T-cell (primary cell): ENCODE measurements at regions not wholly inside any gene's neighbourhood (a gene's known extent, or its start where the extent isn't known, plus 50 kb on each side); places are given as distances from the start of the nearest gene placed in this dataset.

Experiments used
- ATAC-seq, 4 experiments: fragments of 200-7000 bp in 3 of 4; fragments of 150-1000 bp in 1 of 4; cut with Tn5 transposase; replicated peaks in 1 of 4; 1 replicate in 3 of 4; 2 replicates in 1 of 4; pipeline ENCODE4 v1.10.0; 2021; ENCODE audit warnings: moderate library complexity in 3 of 4, mild to moderate bottlenecking in 2 of 4, moderate number of reproducible peaks in 1 of 4
- CTCF ChIA-PET, 2 donors: fragments of 300-600 bp; sonication (Branson Sonifier 250); formaldehyde crosslinking; loops; one replicate each; lab custom pipeline; 2022; ENCODE audit warnings: antibody characterized with exemption in 2 of 2; lab: Charles Lee
- POLR2A ChIA-PET, 2 donors: fragments of 300-600 bp; sonication (Branson Sonifier 250); formaldehyde crosslinking; loops; one replicate each; lab custom pipeline; 2022; ENCODE audit warnings: antibody characterized with exemption in 2 of 2; lab: Charles Lee
- DNase-seq, 35 experiments: peaks; one replicate each; pipeline versions ENCODE4 v3.0.0 to v3.0.0-alpha.2; 2013 to 2023
- H3K27ac ChIP-seq: one replicate; pipeline ENCODE4 v1.5.1; 2013; ENCODE audit warnings: low read length
- H3K27me3 ChIP-seq, 2 experiments: replicated peaks in 1 of 2; 1 replicate in 1 of 2; 2 replicates in 1 of 2; pipeline versions ENCODE4 v1.6.1 to v1.7.0; 2013; ENCODE audit warnings: low read length in 1 of 2, mixed read lengths in 1 of 2; ENCODE audit not compliant: control insufficient read depth in 2 of 2, insufficient read depth in 2 of 2; ENCODE audit errors: extremely low read depth in 1 of 2
- H3K36me3 ChIP-seq, 2 donors: 1 replicate in 1 of 2; 2 replicates in 1 of 2; pipeline versions ENCODE4 v1.6.1 to v1.7.0; 2013; ENCODE audit warnings: low read length in 1 of 2; ENCODE audit not compliant: control insufficient read depth in 2 of 2, insufficient read depth in 1 of 2; ENCODE audit errors: extremely low read depth in 1 of 2
- H3K4me1 ChIP-seq, 2 experiments: 1 replicate in 1 of 2; 2 replicates in 1 of 2; pipeline versions ENCODE4 v1.6.1 to v1.7.0; 2013; ENCODE audit warnings: low read length in 2 of 2, mixed read lengths in 1 of 2; ENCODE audit not compliant: insufficient read depth in 2 of 2, control insufficient read depth in 1 of 2; ENCODE audit errors: extremely low read depth in 1 of 2
- H3K4me3 ChIP-seq, 2 donors: 1 replicate in 1 of 2; 2 replicates in 1 of 2; pipeline versions ENCODE4 v1.5.1 to v1.7.0; 2013; ENCODE audit warnings: mild to moderate bottlenecking in 2 of 2, low read length in 1 of 2, moderate library complexity in 1 of 2; ENCODE audit not compliant: control insufficient read depth in 1 of 2; ENCODE audit errors: extremely low read depth in 1 of 2
- H3K9me3 ChIP-seq: 2 replicates; pipeline ENCODE4 v1.7.0; 2013
- H3K27ac Mint-ChIP-seq, 2 donors: one replicate each; pipeline ENCODE4 v1.8.0; 2020 to 2021; ENCODE audit warnings: mild to moderate bottlenecking in 2 of 2, mixed read lengths in 2 of 2
- H3K27me3 Mint-ChIP-seq, 2 donors: one replicate each; pipeline ENCODE4 v1.8.0; 2021 to 2022; ENCODE audit warnings: mixed read lengths in 2 of 2
- H3K36me3 Mint-ChIP-seq: one replicate; pipeline ENCODE4 v1.8.0; 2021; ENCODE audit warnings: mixed read lengths
- H3K4me1 Mint-ChIP-seq, 3 donors: one replicate each; pipeline ENCODE4 v1.8.0; 2020 to 2022; ENCODE audit warnings: mixed read lengths in 3 of 3, mild to moderate bottlenecking in 1 of 3
- H3K4me3 Mint-ChIP-seq, 3 donors: one replicate each; pipeline ENCODE4 v1.8.0; 2020 to 2022; ENCODE audit warnings: mild to moderate bottlenecking in 3 of 3, mixed read lengths in 3 of 3, moderate library complexity in 3 of 3
- H3K9me3 Mint-ChIP-seq, 3 donors: one replicate each; pipeline ENCODE4 v1.8.0; 2020 to 2022; ENCODE audit warnings: mixed read lengths in 3 of 3
- WGBS: methylation state at CpG from one replicate; pipeline ENCODE4 v1.1.5; 2013; ENCODE audit warnings: missing lambda C conversion rate; ENCODE audit not compliant: insufficient coverage; 5-methylcytosine and 5-hydroxymethylcytosine counted together

- H3K4me1 ChIP-seq, result no peaks in the 10 kb centered on the region
- no peaks in the 10 kb centered on the region for H3K9me3 ChIP-seq
- no CpG with 5 or more reads among the region's 3 CpGs for WGBS
- no peaks in the 10 kb centered on the region for H3K27me3 ChIP-seq
- no peak for ATAC-seq
- ChIA-PET CTCF (no interaction called here), POLR2A (no interaction called here)
- H3K36me3 ChIP-seq, result no peaks in the 10 kb centered on the region
- no peak overlapping the region for H3K27ac Mint-ChIP-seq
- no peak overlapping the region for H3K4me3 ChIP-seq
- no peaks in the 10 kb centered on the region for H3K36me3 Mint-ChIP-seq
- H3K27ac ChIP-seq, result no peak overlapping the region
- no peaks in the 10 kb centered on the region for H3K4me1 Mint-ChIP-seq
- DNase-seq, result no peak
- H3K27me3 Mint-ChIP-seq, result no peaks in the 10 kb centered on the region
- peaks cover 0 to 10% (median 4%) of the 10 kb centered on the region in 3 donors for H3K9me3 Mint-ChIP-seq
- no peak overlapping the region for H3K4me3 Mint-ChIP-seq
These were observed 333.5 kb downstream of the CHSY3 start for GRCh38 chr5:130237721-130238120.
